SK-MEL-5 (cell line): ENCODE measurements at regions not wholly inside any gene's neighbourhood (a gene's known extent, or its start where the extent isn't known, plus 50 kb on each side); places are given as distances from the start of the nearest gene placed in this dataset.

Experiments used
- DNase-seq: peaks from one replicate; pipeline ENCODE4 v3.0.0-alpha.2; 2016; ENCODE audit warnings: low read depth, low spot score
- in situ Hi-C: cut with HindIII; loops from 2 replicates; pipeline ENCODE4 v1.10.0; 2016; ENCODE audit warnings: low sequenced_read_pairs, high pct_unique_total_duplicates, low pct_unique_long_range_greater_than_20kb

DNA sequence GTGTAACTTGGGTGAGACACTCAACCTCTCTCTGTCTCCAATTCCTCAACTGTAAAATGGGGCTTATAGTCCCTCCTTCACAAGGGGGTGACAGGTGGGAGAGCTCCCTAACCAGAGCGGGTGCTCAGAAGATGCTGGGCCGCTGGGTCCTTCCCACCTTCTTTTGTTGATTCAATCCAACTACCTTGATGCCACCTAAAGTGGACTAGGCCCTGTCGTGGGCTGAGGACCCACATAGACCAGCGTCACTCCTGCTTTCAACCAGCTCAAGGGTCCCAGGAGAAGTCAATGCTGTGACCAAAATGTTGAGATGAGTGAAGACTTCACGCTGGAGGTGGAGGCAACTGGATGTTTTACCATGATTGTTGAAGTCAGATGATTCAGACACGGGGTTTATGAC, 72.7 kb upstream of the WNT11 start:
- DNase-seq: no peak
- in situ Hi-C loops: no loop called here

DNA sequence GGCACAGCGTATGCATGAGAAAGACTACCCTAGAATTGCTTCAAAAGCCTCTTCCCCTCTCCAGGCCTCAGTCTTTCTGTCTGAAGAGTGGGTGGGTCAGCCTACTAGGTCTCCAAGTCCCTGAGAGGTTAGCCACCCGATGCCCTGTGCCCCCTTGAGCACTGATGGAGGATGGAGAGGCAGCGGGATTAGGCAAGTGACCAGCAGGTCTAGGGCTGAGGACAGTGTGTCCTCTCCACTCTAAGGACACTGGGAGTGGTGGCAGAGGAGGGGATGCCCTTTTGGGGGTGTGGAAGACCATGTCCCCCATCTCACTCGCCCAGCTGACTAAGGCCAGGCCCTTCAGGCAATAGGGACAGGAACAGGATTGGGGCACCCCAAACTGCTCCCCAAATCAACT, 72.2 kb upstream of the WNT11 start:
- in situ Hi-C loops: no loop called here
- DNase-seq: no peak

DNA sequence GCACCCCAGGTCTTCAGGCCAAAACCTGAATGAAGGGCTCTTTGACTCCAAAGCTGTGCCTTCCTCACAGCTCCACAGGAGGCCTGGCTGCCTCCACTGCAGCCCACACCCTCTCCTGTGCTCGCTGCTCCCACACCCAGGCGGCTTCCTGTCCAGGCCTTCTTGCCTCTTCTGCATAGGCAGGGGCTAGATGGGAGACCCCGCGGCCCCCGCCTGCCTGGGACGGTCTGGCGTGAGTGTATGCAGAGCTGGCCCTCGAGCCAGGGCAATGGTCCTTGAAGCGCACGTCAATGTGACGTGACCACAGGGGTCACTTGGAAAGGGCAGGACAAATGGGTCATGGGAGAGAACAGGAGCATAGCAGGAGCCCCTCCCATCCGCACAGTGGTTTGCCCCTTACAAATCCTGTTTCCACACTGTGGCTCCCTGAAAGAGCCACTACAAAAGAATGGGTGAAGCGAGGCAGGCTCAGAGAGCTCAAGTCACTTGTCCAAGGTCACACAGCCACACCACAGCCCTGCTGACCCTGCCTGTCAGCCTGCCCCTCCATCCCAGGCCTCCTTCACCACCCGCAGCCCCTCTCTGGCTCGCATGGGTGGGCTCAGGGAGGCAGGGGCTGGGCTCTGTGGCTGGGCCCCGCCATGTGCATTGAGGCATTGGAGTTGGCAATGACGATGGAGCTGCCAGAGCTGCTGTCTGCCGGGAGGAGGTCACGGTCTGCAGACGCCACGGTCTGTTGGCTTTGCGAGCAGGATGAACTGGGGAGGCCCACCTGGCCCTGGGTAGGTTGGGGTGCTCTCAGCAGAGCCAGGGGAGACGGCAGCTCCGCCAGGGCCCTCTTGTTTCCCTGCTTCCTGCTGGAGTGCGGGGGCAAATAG, 71.2 kb upstream of the WNT11 start:
- in situ Hi-C loops: no loop called here
- no peak for DNase-seq

DNA sequence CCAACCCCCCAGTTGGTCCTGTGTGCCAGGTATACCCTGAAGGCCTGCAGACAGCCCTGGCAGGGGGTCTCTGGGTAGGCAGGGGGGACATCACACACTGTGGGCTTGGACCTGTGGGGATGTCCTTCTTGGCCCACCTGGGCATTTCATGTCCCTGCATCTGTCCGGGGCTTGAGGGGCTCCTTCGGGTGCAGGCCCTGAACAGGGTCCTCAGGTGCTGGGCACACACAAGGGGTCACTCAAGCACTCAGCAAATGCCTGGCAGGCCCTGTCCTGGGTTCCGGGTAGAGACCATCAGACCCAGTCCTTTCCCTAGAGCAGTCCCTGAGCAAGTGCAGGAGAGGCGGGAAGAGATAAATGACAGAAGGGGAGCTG, 70.5 kb upstream of the WNT11 start:
- no peak for DNase-seq
- in situ Hi-C loops: no loop called here

DNA sequence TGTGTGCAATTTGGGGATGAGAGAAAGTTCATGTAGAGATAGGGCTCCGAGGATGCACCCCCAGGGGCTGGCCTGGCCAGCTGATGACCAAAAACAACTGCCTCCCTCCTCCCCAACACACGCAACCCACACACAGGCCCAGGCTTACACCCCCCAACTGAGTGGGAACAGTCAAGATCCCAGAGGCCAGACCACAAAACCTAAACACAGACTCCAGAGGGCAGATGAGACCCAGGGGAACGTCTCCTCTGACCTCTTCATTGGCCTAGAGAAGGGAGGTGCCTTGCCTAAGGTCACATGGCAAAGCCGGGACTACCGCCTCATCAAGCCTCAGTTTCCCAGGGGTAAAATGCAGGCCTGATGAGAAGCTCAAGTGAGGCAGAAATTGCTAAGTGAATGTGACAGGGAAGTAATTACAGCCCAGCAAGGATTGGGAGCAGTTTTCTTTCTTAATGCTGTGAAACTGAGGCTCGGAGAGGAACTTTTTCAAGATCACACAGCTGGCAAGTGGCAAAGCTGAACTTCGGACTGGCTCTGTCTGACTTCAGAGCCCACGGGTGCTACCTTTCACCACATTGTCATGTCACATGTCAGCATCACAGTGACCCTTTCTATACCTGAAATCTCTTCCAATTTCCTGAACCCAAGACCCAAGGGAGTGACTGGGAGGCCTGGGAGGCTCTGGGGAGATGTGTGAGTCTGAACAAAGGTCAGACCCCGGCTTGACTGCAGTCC, 69.9 kb upstream of the WNT11 start:
- in situ Hi-C loops: no loop called here
- DNase-seq: no peak

DNA sequence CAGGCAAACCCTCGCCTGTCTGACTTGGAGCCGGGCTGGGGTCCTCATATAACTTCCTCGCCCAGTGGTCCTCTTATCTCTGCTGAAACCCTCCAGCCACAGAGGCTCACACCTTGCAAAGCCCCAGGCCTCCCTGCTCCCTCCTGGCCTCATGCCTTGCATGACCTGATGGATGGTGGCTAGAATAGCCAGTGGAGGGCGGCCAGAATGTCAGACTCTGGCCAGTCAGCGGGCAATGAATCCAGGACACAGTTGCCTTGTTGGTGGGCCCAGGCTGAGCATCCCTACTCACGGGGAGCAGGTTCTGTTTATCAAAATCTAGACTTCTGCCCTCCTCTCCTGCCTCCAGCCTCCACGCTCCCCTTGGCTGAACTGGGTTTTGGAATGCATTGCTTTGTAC, 69.1 kb upstream of the WNT11 start:
- in situ Hi-C loops: no loop called here

DNA sequence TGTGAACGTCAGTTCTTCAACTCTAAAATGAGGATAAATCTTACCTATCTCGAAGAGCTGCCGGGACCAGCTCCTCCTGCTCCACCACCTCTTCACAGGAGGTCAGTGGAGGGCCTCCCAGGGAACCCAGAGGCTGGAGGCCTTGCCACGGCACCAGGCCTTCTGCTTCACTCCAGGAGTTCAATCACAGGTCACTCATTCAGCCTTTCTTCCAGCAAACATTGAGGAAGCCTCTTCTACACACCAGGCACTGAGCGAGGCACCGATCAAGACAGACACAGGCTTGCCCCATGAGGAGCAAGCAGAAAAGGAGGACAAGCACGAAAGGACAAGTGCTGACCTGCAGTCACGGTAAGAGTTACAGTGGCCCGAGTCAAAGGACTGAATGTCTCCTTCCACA, 64.8 kb upstream of the WNT11 start:
- in situ Hi-C loops: no loop called here
- no peak for DNase-seq

More for the DNA sequence above, 69.1 kb upstream of the WNT11 start:
- DNase-seq: no peak

DNA sequence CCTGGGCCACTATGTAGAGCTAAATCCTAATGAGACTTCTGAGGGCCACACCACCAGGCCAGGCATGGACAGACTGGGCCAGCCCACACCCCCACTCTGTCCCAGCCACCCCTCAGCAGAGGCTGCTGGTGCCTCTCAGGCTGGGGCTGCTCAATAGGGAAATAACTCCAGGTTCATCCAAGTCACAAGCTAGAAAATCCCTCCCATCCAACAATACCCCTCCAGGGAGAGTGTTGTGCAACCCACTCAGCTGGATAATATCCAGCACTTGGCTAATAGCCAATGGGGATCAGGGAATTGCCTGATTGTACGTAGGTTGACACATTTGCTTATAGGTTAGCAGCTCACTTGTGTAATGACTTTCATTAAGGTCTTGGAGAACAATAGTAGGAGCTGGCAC, 64.1 kb upstream of the WNT11 start:
- in situ Hi-C loops: no loop called here
- no peak for DNase-seq

DNA sequence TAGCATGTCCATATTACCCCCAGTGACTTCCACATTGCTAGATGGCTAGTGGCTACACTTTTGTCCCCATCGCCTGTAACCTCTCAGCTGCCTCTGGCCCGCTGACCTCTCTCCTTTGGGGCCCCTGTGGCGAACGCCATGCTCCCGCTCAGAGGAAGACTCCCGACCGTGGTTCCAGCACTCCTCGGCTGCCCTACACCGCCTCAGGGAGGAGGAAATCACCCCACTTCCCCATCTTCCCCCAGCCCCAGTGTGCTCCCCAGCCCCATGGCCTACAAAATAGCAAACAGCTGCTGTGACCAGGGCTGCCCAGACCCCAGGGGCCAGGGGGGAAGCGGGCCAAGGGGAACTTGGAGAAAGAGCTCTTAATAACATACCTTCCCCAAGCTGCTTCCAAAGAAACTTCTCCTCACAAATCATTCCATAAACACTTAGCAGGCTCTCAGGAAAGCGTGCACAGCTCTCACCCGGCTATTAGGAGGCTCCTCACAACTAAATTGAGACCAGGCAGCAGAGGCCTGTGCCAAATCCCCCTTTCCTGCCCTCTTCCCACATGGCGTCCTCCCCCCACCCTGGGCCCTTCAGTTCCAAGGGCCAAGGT, 63.5 kb upstream of the WNT11 start:
- DNase-seq: no peak
- in situ Hi-C loops: no loop called here

DNA sequence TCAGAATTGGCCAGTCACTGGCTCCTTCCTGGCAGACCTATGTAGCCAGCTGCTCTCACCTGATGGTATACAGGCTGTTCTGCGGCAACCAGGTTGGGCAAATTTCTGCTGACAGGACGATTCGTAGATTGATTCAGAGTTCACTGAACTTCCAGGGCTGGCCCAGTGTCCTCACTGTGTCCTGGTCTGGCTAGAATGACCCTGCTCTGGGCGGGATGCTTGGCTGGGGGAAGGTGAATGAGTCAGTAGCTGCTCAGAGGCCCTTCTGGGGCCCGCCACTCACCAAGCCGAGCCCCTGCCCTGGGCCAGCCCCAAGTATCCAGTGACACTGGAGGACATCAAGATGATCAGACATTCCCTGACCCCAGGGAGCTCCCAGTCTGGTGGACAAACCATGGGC, 62.9 kb upstream of the WNT11 start:
- DNase-seq: no peak
- in situ Hi-C loops: no loop called here

DNA sequence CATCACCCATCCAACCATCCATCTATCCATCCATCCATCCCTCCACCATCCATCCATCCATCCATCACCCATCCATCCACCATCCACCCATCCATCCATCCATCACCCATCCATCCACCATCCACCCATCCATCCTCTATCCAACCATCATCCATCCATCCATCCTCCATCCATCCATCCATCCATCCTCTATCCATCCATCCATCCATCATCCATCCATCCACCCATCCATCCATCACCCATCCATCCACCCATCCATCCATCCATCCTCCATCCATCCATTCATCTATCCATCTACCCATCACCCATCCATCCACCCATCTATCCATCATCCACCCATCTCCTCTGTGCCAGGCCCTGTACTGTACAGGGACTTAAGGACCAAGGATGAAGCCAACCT, 62.2 kb upstream of the WNT11 start:
- no peak for DNase-seq
- in situ Hi-C loops: no loop called here

DNA sequence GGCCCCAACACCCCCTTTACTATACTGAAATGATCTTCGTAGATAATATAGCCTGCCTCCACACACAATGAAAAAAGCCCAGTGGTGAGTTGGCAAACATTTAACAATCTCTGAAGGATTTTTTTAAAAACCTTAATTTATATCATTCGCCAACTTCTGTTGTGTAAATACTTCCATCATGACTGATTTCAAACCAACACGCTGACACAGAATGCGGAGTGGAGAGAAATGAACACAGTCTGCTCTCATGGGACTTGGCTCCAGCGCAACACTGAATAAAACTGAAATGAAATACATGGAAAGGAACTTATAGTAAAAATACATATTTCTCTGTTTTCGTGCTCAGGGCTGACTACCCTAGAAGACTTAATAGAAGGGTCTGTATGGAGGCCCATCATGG, 61.3 kb upstream of the WNT11 start:
- in situ Hi-C loops: no loop called here
- no peak for DNase-seq

DNA sequence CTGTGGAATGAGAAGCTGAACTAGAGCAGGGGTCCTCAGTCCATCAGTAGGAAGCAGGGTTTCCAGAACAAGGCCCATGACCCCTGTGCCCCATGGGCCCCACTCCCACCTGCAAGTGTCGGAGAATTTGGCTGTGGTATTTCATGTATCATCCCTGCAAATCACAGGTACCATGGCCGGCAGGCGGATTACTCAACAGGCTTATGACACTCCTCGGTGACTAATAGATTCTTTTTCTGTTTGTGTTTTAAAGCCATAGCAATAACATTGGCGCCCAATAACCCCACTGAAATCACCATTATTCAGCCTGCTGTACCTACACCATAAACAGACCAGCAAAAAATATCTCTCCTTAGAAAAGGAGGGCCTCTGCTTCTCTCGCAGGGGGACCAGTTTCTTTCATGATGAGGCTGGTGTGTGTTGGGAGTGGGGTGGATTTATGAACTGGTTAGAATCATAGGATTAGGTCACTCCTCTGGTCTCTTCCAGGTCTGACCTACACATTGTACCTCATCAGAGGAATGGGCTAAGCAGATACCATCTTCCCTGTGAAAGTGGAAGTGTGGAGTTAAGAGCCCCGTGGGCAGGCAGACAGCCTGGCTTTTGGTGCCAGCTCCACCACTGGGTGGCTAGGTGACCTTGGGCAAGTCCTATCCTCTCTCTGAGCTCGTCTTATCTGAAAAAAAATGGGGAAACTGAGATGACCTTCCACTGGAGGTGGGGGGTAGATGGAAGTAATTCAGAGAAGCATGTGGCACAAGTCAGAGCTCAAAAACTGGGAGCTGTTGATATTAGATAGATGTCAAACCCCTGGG, 60.2 kb upstream of the WNT11 start:
- DNase-seq: no peak
- in situ Hi-C loops: no loop called here

DNA sequence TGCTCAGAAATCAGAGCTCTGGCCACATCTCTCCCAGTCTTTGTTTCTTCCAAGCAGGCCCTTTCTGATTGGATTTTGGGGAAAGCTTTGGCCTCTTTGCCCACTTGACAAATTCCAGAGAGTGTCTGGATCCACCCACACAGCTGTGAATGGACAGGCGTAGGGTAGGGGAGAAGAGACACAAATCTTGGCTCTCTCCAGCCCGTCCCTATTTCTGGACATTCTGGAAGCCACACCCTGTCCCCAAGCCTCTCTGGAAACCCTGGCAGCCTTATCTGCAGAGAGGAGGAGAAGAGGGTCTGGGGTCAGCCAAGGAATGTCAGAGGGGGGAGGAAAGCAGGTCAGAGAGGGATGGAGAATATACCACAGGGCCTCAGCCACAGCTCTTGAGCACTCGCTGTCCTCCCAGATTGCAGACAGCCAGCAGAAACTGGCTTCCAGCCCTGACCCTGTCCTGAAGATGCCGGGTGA, 59.5 kb upstream of the WNT11 start:
- in situ Hi-C loops: no loop called here
- DNase-seq: no peak

DNA sequence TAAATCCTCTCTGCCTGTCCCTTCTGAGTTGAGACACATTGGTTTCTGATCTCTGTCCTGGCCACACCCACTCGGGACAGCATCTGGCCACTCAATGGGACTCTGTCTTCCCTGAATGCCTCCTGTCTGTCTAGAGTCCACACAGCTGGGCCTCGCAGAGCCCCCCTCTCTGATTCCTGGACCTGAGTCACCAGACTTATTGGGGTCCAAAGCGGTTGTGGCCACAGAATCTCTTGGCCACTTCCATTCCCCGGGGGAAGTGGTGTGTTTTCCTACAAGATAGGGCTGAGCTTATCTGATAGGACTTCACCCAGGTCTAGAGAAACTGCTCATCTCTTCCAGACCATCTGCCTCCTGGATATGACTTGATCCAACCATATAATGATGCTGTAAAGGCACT, 57.4 kb upstream of the WNT11 start:
- no peak for DNase-seq

DNA sequence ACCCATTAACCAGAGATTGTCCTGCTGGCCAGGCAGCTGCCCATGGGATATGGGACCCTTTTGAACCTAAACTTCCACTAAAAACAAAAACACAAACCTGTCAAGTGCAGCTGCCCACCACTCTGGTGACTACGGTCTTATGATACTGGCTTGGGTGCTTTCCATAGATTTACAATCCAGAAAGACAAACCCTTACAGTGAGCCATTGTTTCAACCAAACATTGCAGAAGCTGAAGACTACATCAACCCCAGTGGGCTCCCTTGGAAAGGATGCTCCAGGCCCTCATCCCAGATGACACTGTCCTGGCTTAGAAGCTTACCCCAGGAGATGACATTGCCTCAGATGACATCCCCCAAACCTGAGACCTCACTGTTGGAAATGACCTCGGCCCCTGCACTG, 56.9 kb upstream of the WNT11 start:
- in situ Hi-C loops: no loop called here
- peak; percentile 5 for DNase-seq

More for the DNA sequence above, 57.4 kb upstream of the WNT11 start:
- in situ Hi-C loops: no loop called here

DNA sequence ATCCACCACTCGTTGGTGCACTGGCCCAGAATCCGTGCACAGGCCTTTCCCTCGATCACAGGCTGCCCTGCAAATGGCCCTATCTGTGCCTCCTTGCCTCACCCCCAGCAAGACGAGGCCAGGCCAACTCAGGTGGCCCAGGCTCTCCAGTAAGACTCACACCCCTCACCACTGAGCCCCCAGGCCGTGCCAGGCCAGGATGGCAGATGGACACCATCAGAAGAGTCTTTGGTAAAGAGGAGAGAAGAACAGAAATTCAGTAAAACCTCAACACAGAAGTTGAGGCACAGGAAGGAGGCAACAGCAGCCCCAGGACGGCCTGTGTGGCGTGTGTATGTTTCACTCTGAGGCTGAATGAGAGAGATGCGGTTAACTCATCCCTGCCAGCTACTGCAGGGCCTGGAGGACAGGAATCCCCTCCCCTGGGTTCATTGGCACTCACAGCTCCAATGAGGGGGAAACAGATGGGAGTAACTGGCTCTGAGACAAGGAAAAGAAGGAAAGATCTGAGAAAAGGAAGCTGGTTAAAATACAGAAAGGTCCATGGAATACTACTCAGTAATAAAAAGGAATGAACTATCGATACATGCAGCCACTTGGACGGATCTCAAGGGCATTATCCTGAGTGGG, 54.1 kb upstream of the WNT11 start:
- DNase-seq: no peak
- in situ Hi-C loops: no loop called here
